GM12878 (cell line): ENCODE measurements at regions not wholly inside any gene's neighbourhood (a gene's known extent, or its start where the extent isn't known, plus 50 kb on each side); places are given as distances from the start of the nearest gene placed in this dataset.

Experiments
- ATAC-seq: fragments of 200-7000 bp; cut with Tn5 transposase; 3 replicates; pipeline ENCODE4 v1.9.1; 2020; ENCODE audit warnings: mild to moderate bottlenecking, moderate library complexity
- BruUV-seq: library from RNA; stranded (reverse); fragments of 400-500 nt; replicated peaks from 2 replicates; lab custom pipeline; 2021; lab: Mats Ljungman, UMichigan
- CTCF ChIA-PET: fragments of 300-600 bp; sonication (Branson Sonifier 250); formaldehyde crosslinking; extraction: SDS; loops from one replicate; lab custom pipeline; 2021; ENCODE audit warnings: inconsistent platforms; lab: Yijun Ruan, JAX
- POLR2A ChIA-PET: fragments of 350-600 bp; formaldehyde crosslinking; extraction: SDS; loops from one replicate; lab custom pipeline; 2021; ENCODE audit warnings: inconsistent platforms; lab: Charles Lee
- RAD21 ChIA-PET: fragments of 300-600 bp; sonication (Branson Sonifier 250); formaldehyde crosslinking; loops from one replicate; lab custom pipeline; 2023; ENCODE audit warnings: antibody characterized with exemption; ENCODE audit not compliant: unreplicated experiment; lab: Charles Lee
- SMC1A ChIA-PET: fragments of 300-600 bp; sonication (Branson Sonifier 250); formaldehyde crosslinking; loops from one replicate; lab custom pipeline; 2023; ENCODE audit not compliant: unreplicated experiment, uncharacterized antibody; lab: Charles Lee
- DNase-seq: peaks from one replicate; pipeline ENCODE4 v3.0.0-alpha.2; 2011; ENCODE audit warnings: low read depth, low spot score
- FAIRE-seq: peaks from 3 replicates; lab custom pipeline; 2011; peaks lifted over from hg19 to GRCh38; lab: Jason Lieb, UNC
- H2AFZ ChIP-seq: 2 replicates; pipeline ENCODE4 v1.6.0; 2011; ENCODE audit warnings: low read depth, low read length, control low read depth; ENCODE audit not compliant: control insufficient read depth
- H3K27ac ChIP-seq: 2 replicates; pipeline ENCODE4 v1.5.1; 2011; ENCODE audit warnings: control low read depth; ENCODE audit not compliant: control insufficient read depth, insufficient read depth
- H3K27me3 ChIP-seq, 2 experiments: replicated peaks in 1 of 2; 2 replicates each; pipeline versions ENCODE4 v1.6.0 to v1.6.1; 2011; ENCODE audit warnings: low read length in 1 of 2; ENCODE audit not compliant: control insufficient read depth in 2 of 2, insufficient read depth in 2 of 2
- H3K36me3 ChIP-seq, 2 experiments: 2 replicates each; pipeline ENCODE4 v1.5.1; 2011; ENCODE audit warnings: low read length in 1 of 2; ENCODE audit not compliant: control insufficient read depth in 2 of 2, insufficient read depth in 2 of 2
- H3K4me1 ChIP-seq: 2 replicates; pipeline ENCODE4 v1.6.1; 2011; ENCODE audit warnings: mild to moderate bottlenecking, low read length, moderate library complexity, mixed read lengths; ENCODE audit not compliant: control insufficient read depth, insufficient read depth
- H3K4me2 ChIP-seq: 2 replicates; pipeline ENCODE4 v1.6.0; 2011; ENCODE audit warnings: control low read depth; ENCODE audit not compliant: control insufficient read depth, insufficient read depth
- H3K4me3 ChIP-seq: fragments of 200-600 bp; sonication (generic); 2 replicates; pipeline ENCODE4 v1.5.1; 2016
- H3K79me2 ChIP-seq: 2 replicates; pipeline ENCODE4 v1.6.0; 2011; ENCODE audit warnings: low read length; ENCODE audit not compliant: control insufficient read depth, insufficient read depth
- H3K9ac ChIP-seq: 2 replicates; pipeline ENCODE4 v1.8.0; 2011; ENCODE audit warnings: low read length, control low read depth, mixed read lengths; ENCODE audit not compliant: control insufficient read depth, insufficient read depth
- H3K9me3 ChIP-seq: replicated peaks from 3 replicates; pipeline ENCODE4 v1.5.1; 2011; ENCODE audit warnings: mild to moderate bottlenecking, low read length; ENCODE audit not compliant: control insufficient read depth, insufficient read depth
- H4K20me1 ChIP-seq: 2 replicates; pipeline ENCODE4 v1.6.0; 2011; ENCODE audit not compliant: control insufficient read depth, insufficient read depth
- CBFB ChIP-seq: IDR thresholded peaks from 2 replicates; pipeline ENCODE4 v1.6.1; 2016; ENCODE audit warnings: antibody characterized with exemption, low read depth
- ELK1 ChIP-seq: IDR thresholded peaks from 2 replicates; pipeline ENCODE4 v1.6.1; 2012; ENCODE audit warnings: low read depth, low read length, improper control_type of control experiment
- ETV6 ChIP-seq, 2 experiments: fragments of 450-650 bp in 1 of 2; IDR thresholded peaks in 1 of 2; conservative IDR thresholded peaks in 1 of 2; 2 replicates each; pipeline ENCODE4 v1.6.1; 2014; ENCODE audit warnings: antibody characterized with exemption in 1 of 2, borderline replicate concordance in 1 of 2, low read depth in 1 of 2, mild to moderate bottlenecking in 1 of 2, moderate library complexity in 1 of 2
- EZH2 ChIP-seq: IDR thresholded peaks from 2 replicates; pipeline ENCODE4 v1.6.1; 2012; ENCODE audit warnings: low read depth, mild to moderate bottlenecking, control low read depth, inconsistent platforms, low read length, borderline replicate concordance; ENCODE audit not compliant: control insufficient read depth
- FOS ChIP-seq: IDR thresholded peaks from 3 replicates; pipeline ENCODE4 v1.6.1; 2011; ENCODE audit warnings: borderline replicate concordance; ENCODE audit not compliant: insufficient read length; ENCODE audit errors: extremely low read depth
- IKZF2 ChIP-seq, 2 experiments: fragments of 450-650 bp; IDR thresholded peaks; 2 replicates each; pipeline ENCODE4 v1.6.1; 2017; ENCODE audit warnings: mild to moderate bottlenecking in 2 of 2, moderate library complexity in 2 of 2
- MEF2A ChIP-seq: IDR thresholded peaks from 2 replicates; pipeline ENCODE4 v1.6.1; 2011; ENCODE audit warnings: low read depth, mild to moderate bottlenecking, low read length, moderate library complexity; ENCODE audit not compliant: insufficient read depth
- MEF2B ChIP-seq: fragments of 450-650 bp; IDR thresholded peaks from 2 replicates; pipeline ENCODE4 v1.6.1; 2018; ENCODE audit warnings: mild to moderate bottlenecking, moderate library complexity; ENCODE audit not compliant: partially characterized antibody, poor library complexity, severe bottlenecking
- NBN ChIP-seq: fragments of 450-650 bp; IDR thresholded peaks from 2 replicates; pipeline ENCODE4 v1.6.1; 2016
- PAX8 ChIP-seq: fragments of 450-650 bp; IDR thresholded peaks from 2 replicates; pipeline ENCODE4 v1.6.1; 2017; ENCODE audit warnings: mild to moderate bottlenecking, moderate library complexity
- RAD51 ChIP-seq: fragments of 450-650 bp; IDR thresholded peaks from 2 replicates; pipeline ENCODE4 v1.6.1; 2016; ENCODE audit warnings: moderate library complexity, mild to moderate bottlenecking, inconsistent platforms
- RCOR1 ChIP-seq: conservative IDR thresholded peaks from 2 replicates; pipeline ENCODE4 v1.6.1; 2012; ENCODE audit warnings: low read depth, low read length, improper control_type of control experiment
- SRF ChIP-seq, 2 experiments: IDR thresholded peaks; 2 replicates each; pipeline ENCODE4 v1.6.1; 2011; ENCODE audit warnings: low read depth in 2 of 2, low read length in 2 of 2, mild to moderate bottlenecking in 1 of 2, moderate library complexity in 1 of 2
- USF1 ChIP-seq: IDR thresholded peaks from 2 replicates; pipeline ENCODE4 v1.6.1; 2011; ENCODE audit warnings: borderline replicate concordance, low read depth, mild to moderate bottlenecking, moderate library complexity, mixed read lengths, low read length; ENCODE audit not compliant: insufficient read depth; ENCODE audit errors: extremely low read length
- ZNF207 ChIP-seq: fragments of 450-650 bp; IDR thresholded peaks from 2 replicates; pipeline ENCODE4 v1.6.1; 2014; ENCODE audit warnings: antibody characterized with exemption, mild to moderate bottlenecking, borderline replicate concordance
- WGBS: methylation state at CpG from one replicate; pipeline ENCODE4 v1.1.6; 2016; ENCODE audit warnings: low lambda C conversion rate; ENCODE audit not compliant: insufficient replicate concordance, insufficient coverage; ENCODE audit errors: missing lambda C conversion rate; 5-methylcytosine and 5-hydroxymethylcytosine counted together
- in situ Hi-C: fragments of 300-500 bp; cut with MboI; formaldehyde crosslinking; loops from 9 replicates; pipeline ENCODE4 v1.14.3; 2018; ENCODE audit warnings: mixed read lengths
- intact Hi-C: fragments of 100-400 bp; cut with micrococcal nuclease; formaldehyde crosslinking; loops from one replicate; pipeline ENCODE4 v1.14.2; 2022; ENCODE audit not compliant: unreplicated experiment

GRCh38 chr10:109664554-109664953, 258.8 kb downstream of the XPNPEP1 start:
- in situ Hi-C loops (no loop called here), intact Hi-C loops (no loop called here)
- no peak for DNase-seq
- Histone ChIP-seq H3K4me2 (no peak overlapping the region), H3K79me2 (no peaks in the 10 kb centered on the region), H3K27ac (no peak overlapping the region), H2AFZ (no peak overlapping the region), H3K4me3 (no peak overlapping the region), H3K4me1 (no peaks in the 10 kb centered on the region), H3K9ac (no peak overlapping the region), H3K27me3 (no peaks in the 10 kb centered on the region), H3K9me3 (no peaks in the 10 kb centered on the region), H3K36me3 (no peaks in the 10 kb centered on the region), H4K20me1 (no peaks in the 10 kb centered on the region)
- CTCF ChIA-PET = no interaction called here
- BruUV-seq = no TSS peak
- no peak for FAIRE-seq
- RAD21 ChIA-PET = no interaction called here
- ATAC-seq = no peak
- 21% methylated on average over 4 of the region's 4 CpGs for WGBS
- POLR2A ChIA-PET = no interaction called here
- SMC1A ChIA-PET = no interaction called here
- TF ChIP-seq FOS = no peak
- TF ChIP-seq ETV6 (conservative IDR thresholded peaks at IDR 0.05 in 1 of 2, IDR thresholded peaks at IDR 0.05 in 1 of 2; ENCODE audit: borderline replicate concordance in 1 of 2, low read depth in 1 of 2) = no peak
- TF ChIP-seq RAD51 = no peak
- no peak for TF ChIP-seq ZNF207
- TF ChIP-seq ELK1 = no peak
- TF ChIP-seq RCOR1 = no peak

GRCh38 chr10:109663122-109663521, 260.2 kb downstream of the XPNPEP1 start:
- 2% methylated on average over 6 of the region's 6 CpGs for WGBS
- ATAC-seq = no peak
- CTCF ChIA-PET = no interaction called here
- Histone ChIP-seq H3K36me3 (no peaks in the 10 kb centered on the region), H3K9ac (no peak overlapping the region), H3K79me2 (no peaks in the 10 kb centered on the region), H3K4me1 (no peaks in the 10 kb centered on the region), H3K27ac (no peak overlapping the region), H3K4me2 (no peak overlapping the region), H2AFZ (no peak overlapping the region), H3K27me3 (no peaks in the 10 kb centered on the region), H3K4me3 (no peak overlapping the region), H3K9me3 (no peaks in the 10 kb centered on the region), H4K20me1 (no peaks in the 10 kb centered on the region)
- SMC1A ChIA-PET = no interaction called here
- no peak for FAIRE-seq
- intact Hi-C loops (no loop called here), in situ Hi-C loops (no loop called here)
- BruUV-seq = no TSS peak
- RAD21 ChIA-PET = no interaction called here
- POLR2A ChIA-PET = no interaction called here
- no peak for DNase-seq
- TF ChIP-seq CBFB (no peak), USF1 (no peak), MEF2B (no peak), NBN (no peak), SRF (IDR thresholded peaks at IDR 0.05; ENCODE audit: low read depth in 2 of 2, low read length in 2 of 2) (no peak), IKZF2 (IDR thresholded peaks at IDR 0.05) (no peak), PAX8 (no peak), MEF2A (no peak), EZH2 (no peak)
